ENCODE measurements at regions not wholly inside any gene's neighbourhood (a gene's known extent, or its start where the extent isn't known, plus 50 kb on each side); places are given as distances from the start of the nearest gene placed in this dataset.

GRCh38 chr15:91484141-91484540 is 369.4 kb upstream of the SLCO3A1 start:
- FAIRE-seq = no peak
- no peak overlapping the region for H3K4me3 ChIP-seq (ENCODE audit: low read depth in 1 of 3, low read length in 3 of 3)
- WGBS, 3 donors = 79 to 92% (median 88%) methylated on average over 1 of the region's 1 CpG
- H3K27me3 ChIP-seq (ENCODE audit: control insufficient read depth in 3 of 3, insufficient read depth in 3 of 3, low read length in 3 of 3) = no peaks in the 10 kb centered on the region
- H3K36me3 ChIP-seq (ENCODE audit: control insufficient read depth in 3 of 3, insufficient read depth in 2 of 3, low read depth in 1 of 3, low read length in 3 of 3) = no peaks in the 10 kb centered on the region
- no peak for DNase-seq
- no peaks in the 10 kb centered on the region for H3K4me1 ChIP-seq (ENCODE audit: control insufficient read depth in 3 of 3, insufficient read depth in 2 of 3, low read depth in 1 of 3, low read length in 2 of 3)
- no peaks in the 10 kb centered on the region for H3K9me3 ChIP-seq (ENCODE audit: control insufficient read depth in 2 of 2, insufficient read depth in 1 of 2, low read depth in 1 of 2, low read length in 1 of 2)
- H3K27ac ChIP-seq (ENCODE audit: low read depth in 1 of 3, low read length in 2 of 3) = no peak overlapping the region

- H3K27me3 ChIP-seq (ENCODE audit: control insufficient read depth in 3 of 3, insufficient read depth in 3 of 3, low read length in 3 of 3) = no peaks in the 10 kb centered on the region
- H3K36me3 ChIP-seq (ENCODE audit: control insufficient read depth in 3 of 3, insufficient read depth in 2 of 3, low read depth in 1 of 3, low read length in 3 of 3) = no peaks in the 10 kb centered on the region
- DNase-seq (no peak), FAIRE-seq (no peak)
- no peak overlapping the region for H3K27ac ChIP-seq (ENCODE audit: low read depth in 1 of 3, low read length in 2 of 3)
- no peak overlapping the region for H3K4me3 ChIP-seq (ENCODE audit: low read depth in 1 of 3, low read length in 3 of 3)
- no peaks in the 10 kb centered on the region for H3K4me1 ChIP-seq (ENCODE audit: control insufficient read depth in 3 of 3, insufficient read depth in 2 of 3, low read depth in 1 of 3, low read length in 2 of 3)
- peaks cover 0 to 6% of the 10 kb centered on the region in 2 donors for H3K9me3 ChIP-seq (ENCODE audit: control insufficient read depth in 2 of 2, insufficient read depth in 1 of 2, low read depth in 1 of 2, low read length in 1 of 2)
- 79 to 81% (median 80%) methylated on average over 4 of the region's 4 CpGs for WGBS, 3 donors
These were observed 365.1 kb upstream of the SLCO3A1 start for GRCh38 chr15:91488452-91488851.

- DNase-seq (no peak), FAIRE-seq (no peak)
- Histone ChIP-seq H3K36me3 (ENCODE audit: control insufficient read depth in 3 of 3, insufficient read depth in 2 of 3, low read depth in 1 of 3, low read length in 3 of 3) (no peaks in the 10 kb centered on the region), H3K4me3 (ENCODE audit: low read depth in 1 of 3, low read length in 3 of 3) (no peak overlapping the region), H3K27me3 (ENCODE audit: control insufficient read depth in 3 of 3, insufficient read depth in 3 of 3, low read length in 3 of 3) (no peaks in the 10 kb centered on the region), H3K4me1 (ENCODE audit: control insufficient read depth in 3 of 3, insufficient read depth in 2 of 3, low read depth in 1 of 3, low read length in 2 of 3) (no peaks in the 10 kb centered on the region), H3K9me3 (ENCODE audit: control insufficient read depth in 2 of 2, insufficient read depth in 1 of 2, low read depth in 1 of 2, low read length in 1 of 2) (peaks cover 0 to 6% of the 10 kb centered on the region in 2 donors), H3K27ac (ENCODE audit: low read depth in 1 of 3, low read length in 2 of 3) (no peak overlapping the region)
- 89 to 97% (median 95%) methylated on average over 2 of the region's 2 CpGs for WGBS, 3 donors
These were observed 363.3 kb upstream of the SLCO3A1 start for GRCh38 chr15:91490211-91490610.

- no peaks in the 10 kb centered on the region for H3K36me3 ChIP-seq (ENCODE audit: control insufficient read depth in 3 of 3, insufficient read depth in 2 of 3, low read depth in 1 of 3, low read length in 3 of 3)
- no peak overlapping the region for H3K4me3 ChIP-seq (ENCODE audit: low read depth in 1 of 3, low read length in 3 of 3)
- H3K4me1 ChIP-seq (ENCODE audit: control insufficient read depth in 3 of 3, insufficient read depth in 2 of 3, low read depth in 1 of 3, low read length in 2 of 3) = no peaks in the 10 kb centered on the region
- DNase-seq = no peak
- peaks cover 0 to 6% of the 10 kb centered on the region in 2 donors for H3K9me3 ChIP-seq (ENCODE audit: control insufficient read depth in 2 of 2, insufficient read depth in 1 of 2, low read depth in 1 of 2, low read length in 1 of 2)
- no peak for FAIRE-seq
- 63 to 75% (median 66%) methylated on average over 6 of the region's 6 CpGs for WGBS, 3 donors
- no peaks in the 10 kb centered on the region for H3K27me3 ChIP-seq (ENCODE audit: control insufficient read depth in 3 of 3, insufficient read depth in 3 of 3, low read length in 3 of 3)
- H3K27ac ChIP-seq (ENCODE audit: low read depth in 1 of 3, low read length in 2 of 3) = no peak overlapping the region
These were observed 362.2 kb upstream of the SLCO3A1 start for GRCh38 chr15:91491101-91491950.

- no peaks in the 10 kb centered on the region for H3K36me3 ChIP-seq (ENCODE audit: control insufficient read depth in 3 of 3, insufficient read depth in 2 of 3, low read depth in 1 of 3, low read length in 3 of 3)
- no peak for FAIRE-seq
These were observed 356.5 kb upstream of the SLCO3A1 start for GRCh38 chr15:91496754-91497691.

GRCh38 chr15:91498046-91498748 is 355.3 kb upstream of the SLCO3A1 start:
- H3K27me3 ChIP-seq (ENCODE audit: control insufficient read depth in 3 of 3, insufficient read depth in 3 of 3, low read length in 3 of 3) = no peaks in the 10 kb centered on the region
- H3K4me3 ChIP-seq (ENCODE audit: low read depth in 1 of 3, low read length in 3 of 3) = no peak overlapping the region
- H3K9me3 ChIP-seq (ENCODE audit: control insufficient read depth in 2 of 2, insufficient read depth in 1 of 2, low read depth in 1 of 2, low read length in 1 of 2) = no peaks in the 10 kb centered on the region
- 85 to 93% (median 90%) methylated on average over 4 of the region's 4 CpGs for WGBS, 3 donors
- no peaks in the 10 kb centered on the region for H3K36me3 ChIP-seq (ENCODE audit: control insufficient read depth in 3 of 3, insufficient read depth in 2 of 3, low read depth in 1 of 3, low read length in 3 of 3)
- DNase-seq (no peak), FAIRE-seq (no peak)
- H3K4me1 ChIP-seq (ENCODE audit: control insufficient read depth in 3 of 3, insufficient read depth in 2 of 3, low read depth in 1 of 3, low read length in 2 of 3) = peaks cover 0 to 3% (median 2%) of the 10 kb centered on the region in 3 donors
- no peak overlapping the region for H3K27ac ChIP-seq (ENCODE audit: low read depth in 1 of 3, low read length in 2 of 3)

More at GRCh38 chr15:91496754-91497691, 356.5 kb upstream of the SLCO3A1 start:
- Histone ChIP-seq H3K4me3 (ENCODE audit: low read depth in 1 of 3, low read length in 3 of 3) (no peak overlapping the region), H3K27ac (ENCODE audit: low read depth in 1 of 3, low read length in 2 of 3) (peak overlapping the region in 1 of 3 donors; percentile 9), H3K9me3 (ENCODE audit: control insufficient read depth in 2 of 2, insufficient read depth in 1 of 2, low read depth in 1 of 2, low read length in 1 of 2) (no peaks in the 10 kb centered on the region), H3K4me1 (ENCODE audit: control insufficient read depth in 3 of 3, insufficient read depth in 2 of 3, low read depth in 1 of 3, low read length in 2 of 3) (peaks cover 0 to 3% (median 2%) of the 10 kb centered on the region in 3 donors), H3K27me3 (ENCODE audit: control insufficient read depth in 3 of 3, insufficient read depth in 3 of 3, low read length in 3 of 3) (no peaks in the 10 kb centered on the region)
- DNase-seq = peak; percentile 46 to 68
- WGBS, 3 donors = 34 to 63% (median 50%) methylated on average over 4 of the region's 4 CpGs

- no peak for DNase-seq
- no peaks in the 10 kb centered on the region for H3K36me3 ChIP-seq (ENCODE audit: control insufficient read depth in 3 of 3, insufficient read depth in 2 of 3, low read depth in 1 of 3, low read length in 3 of 3)
- FAIRE-seq = no peak
- no peak overlapping the region for H3K4me3 ChIP-seq (ENCODE audit: low read depth in 1 of 3, low read length in 3 of 3)
- 94 to 100% (median 95%) methylated on average over 1 of the region's 1 CpG for WGBS, 3 donors
- H3K9me3 ChIP-seq (ENCODE audit: control insufficient read depth in 2 of 2, insufficient read depth in 1 of 2, low read depth in 1 of 2, low read length in 1 of 2) = no peaks in the 10 kb centered on the region
- H3K27ac ChIP-seq (ENCODE audit: low read depth in 1 of 3, low read length in 2 of 3) = no peak overlapping the region
- peaks cover 0 to 3% (median 2%) of the 10 kb centered on the region in 3 donors for H3K4me1 ChIP-seq (ENCODE audit: control insufficient read depth in 3 of 3, insufficient read depth in 2 of 3, low read depth in 1 of 3, low read length in 2 of 3)
- H3K27me3 ChIP-seq (ENCODE audit: control insufficient read depth in 3 of 3, insufficient read depth in 3 of 3, low read length in 3 of 3) = no peaks in the 10 kb centered on the region
These were observed 354.8 kb upstream of the SLCO3A1 start for GRCh38 chr15:91498749-91499062.

- no peaks in the 10 kb centered on the region for H3K36me3 ChIP-seq (ENCODE audit: control insufficient read depth in 3 of 3, insufficient read depth in 2 of 3, low read depth in 1 of 3, low read length in 3 of 3)
- 81 to 87% (median 84%) methylated on average over 5 of the region's 5 CpGs for WGBS, 3 donors
- peaks cover 0 to 3% (median 2%) of the 10 kb centered on the region in 3 donors for H3K4me1 ChIP-seq (ENCODE audit: control insufficient read depth in 3 of 3, insufficient read depth in 2 of 3, low read depth in 1 of 3, low read length in 2 of 3)
- H3K27me3 ChIP-seq (ENCODE audit: control insufficient read depth in 3 of 3, insufficient read depth in 3 of 3, low read length in 3 of 3) = no peaks in the 10 kb centered on the region
- DNase-seq (no peak), FAIRE-seq (no peak)
- H3K9me3 ChIP-seq (ENCODE audit: control insufficient read depth in 2 of 2, insufficient read depth in 1 of 2, low read depth in 1 of 2, low read length in 1 of 2) = no peaks in the 10 kb centered on the region
- H3K4me3 ChIP-seq (ENCODE audit: low read depth in 1 of 3, low read length in 3 of 3) = no peak overlapping the region
- no peak overlapping the region for H3K27ac ChIP-seq (ENCODE audit: low read depth in 1 of 3, low read length in 2 of 3)
These were observed 353.6 kb upstream of the SLCO3A1 start for GRCh38 chr15:91499774-91500383.

Measured in small intestine (tissue), 7 donors.